ENCODE measurements at regions not wholly inside any gene's neighbourhood (a gene's known extent, or its start where the extent isn't known, plus 50 kb on each side); places are given as distances from the start of the nearest gene placed in this dataset.

DNA sequence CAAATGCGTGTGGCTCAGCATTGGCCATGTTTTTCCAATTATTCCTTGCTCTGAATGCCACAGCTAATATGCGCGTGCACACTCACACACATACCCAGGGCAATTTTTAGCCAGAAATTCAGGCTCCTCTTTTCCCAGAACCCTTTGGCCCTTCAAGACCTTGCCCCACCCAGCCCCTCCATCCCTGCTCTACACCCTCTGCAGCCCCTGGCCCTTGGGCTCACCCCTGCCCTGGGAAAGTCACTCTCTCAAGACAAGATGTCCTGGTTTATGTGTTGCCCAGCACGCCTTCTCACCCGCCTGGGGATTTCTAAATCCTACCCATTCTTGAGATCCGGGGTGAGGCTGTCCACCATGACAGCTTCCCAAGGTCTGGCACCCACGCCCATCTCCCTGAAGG, 319.7 kb downstream of the CYP26B1 start:
- no peak overlapping the region for H3K4me3 Mint-ChIP-seq
- H3K27ac Mint-ChIP-seq, result no peak overlapping the region
- peaks cover 11 to 40% of the 10 kb centered on the region in 2 donors for H3K27me3 Mint-ChIP-seq
- ATAC-seq (no peak), DNase-seq (ENCODE audit: low spot score) (no peak)
- no peaks in the 10 kb centered on the region for H3K9me3 Mint-ChIP-seq
- H3K4me1 Mint-ChIP-seq (ENCODE audit: low read depth in 2 of 2), result no peaks in the 10 kb centered on the region
- H3K36me3 Mint-ChIP-seq, result no peaks in the 10 kb centered on the region

DNA sequence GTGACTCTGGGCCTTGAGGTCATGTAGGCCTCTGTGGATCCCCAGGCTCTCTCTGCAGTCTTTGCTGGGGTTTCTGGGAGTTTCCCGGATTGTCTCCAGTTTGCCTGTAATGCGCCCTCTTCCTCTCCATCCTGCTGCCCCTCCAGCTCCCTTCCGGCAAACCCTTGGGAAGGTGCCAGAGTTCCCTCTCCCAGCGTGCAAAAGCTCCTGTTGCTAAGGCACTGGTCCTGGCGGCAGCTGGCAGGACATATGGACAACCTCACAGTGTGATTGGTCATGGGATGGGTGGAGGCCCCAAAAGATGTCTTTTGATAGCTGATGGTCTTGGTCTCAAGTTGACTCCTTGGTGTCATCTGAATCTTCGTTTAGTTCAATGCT, 320.1 kb downstream of the CYP26B1 start:
- Mint-ChIP-seq H3K27me3 (peaks cover 14 to 45% of the 10 kb centered on the region in 2 donors), H3K9me3 (no peaks in the 10 kb centered on the region), H3K27ac (no peak overlapping the region), H3K36me3 (no peaks in the 10 kb centered on the region), H3K4me1 (ENCODE audit: low read depth in 2 of 2) (no peaks in the 10 kb centered on the region), H3K4me3 (no peak overlapping the region)
- DNase-seq (ENCODE audit: low spot score), result no peak
- no peak for ATAC-seq

DNA sequence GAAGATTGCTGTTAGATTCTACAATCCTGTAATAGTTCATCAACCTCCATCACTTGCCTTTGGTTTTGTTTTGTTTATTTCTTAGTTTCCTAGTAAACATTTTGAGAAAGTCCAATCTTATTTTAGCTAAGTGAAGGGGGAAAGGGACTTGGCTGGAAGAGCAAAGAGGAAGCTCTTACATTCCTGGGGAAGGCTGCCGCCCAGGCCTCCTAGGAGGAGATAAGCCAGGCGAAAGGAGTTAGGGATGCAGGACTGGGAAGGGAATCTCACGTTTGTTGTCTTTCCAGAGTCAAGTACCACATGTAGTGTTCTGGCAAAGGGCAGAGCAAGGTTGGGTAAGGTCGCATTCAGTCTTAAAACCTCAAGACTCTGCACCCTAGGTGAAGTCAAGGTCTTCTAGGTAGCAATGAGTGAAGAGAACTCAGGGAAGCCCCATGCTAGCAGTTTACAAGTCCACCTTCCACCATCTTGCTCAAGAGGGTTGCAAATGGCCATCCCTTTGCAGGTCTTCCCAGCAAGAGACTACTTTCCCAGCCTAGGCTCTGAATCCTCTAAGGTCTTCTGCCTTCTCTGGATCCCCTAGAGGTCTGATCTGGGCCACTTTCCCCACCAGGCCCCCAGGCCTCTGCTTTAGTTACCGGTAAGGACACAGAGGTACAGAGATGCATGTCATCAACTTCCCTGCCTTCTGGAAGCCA, 320.7 kb downstream of the CYP26B1 start:
- ATAC-seq, result peak in 1 of 2 donors; percentile 21
- H3K27ac Mint-ChIP-seq, result no peak overlapping the region
- H3K4me3 Mint-ChIP-seq, result no peak overlapping the region
- H3K36me3 Mint-ChIP-seq, result no peaks in the 10 kb centered on the region
- H3K9me3 Mint-ChIP-seq, result no peaks in the 10 kb centered on the region
- DNase-seq (ENCODE audit: low spot score), result no peak
- no peaks in the 10 kb centered on the region for H3K4me1 Mint-ChIP-seq (ENCODE audit: low read depth in 2 of 2)
- H3K27me3 Mint-ChIP-seq, result peaks cover 14 to 49% of the 10 kb centered on the region in 2 donors

DNA sequence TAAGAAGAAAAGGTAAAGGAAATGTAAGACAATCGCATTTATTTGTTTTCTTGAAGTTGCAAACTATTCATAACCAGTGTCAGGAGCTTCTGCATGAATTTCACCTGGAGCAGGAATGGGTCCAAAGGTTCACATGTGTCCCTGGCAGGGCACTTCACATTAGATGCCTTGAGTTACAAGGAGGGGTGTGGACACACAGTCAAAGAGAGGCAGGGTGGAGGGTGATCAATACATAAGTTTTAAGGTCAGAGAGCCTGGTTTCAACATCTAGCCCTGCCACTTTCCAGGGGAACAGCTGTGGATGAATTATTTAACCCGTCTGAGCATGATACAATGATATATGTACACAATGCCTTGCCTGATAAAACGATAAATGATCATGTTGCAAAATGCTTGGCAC, 321.4 kb downstream of the CYP26B1 start:
- DNase-seq (ENCODE audit: low spot score) (no peak), ATAC-seq (no peak)
- H3K9me3 Mint-ChIP-seq, result no peaks in the 10 kb centered on the region
- no peak overlapping the region for H3K27ac Mint-ChIP-seq
- H3K36me3 Mint-ChIP-seq, result no peaks in the 10 kb centered on the region
- no peaks in the 10 kb centered on the region for H3K4me1 Mint-ChIP-seq (ENCODE audit: low read depth in 2 of 2)
- H3K27me3 Mint-ChIP-seq, result peaks cover 14 to 50% of the 10 kb centered on the region in 2 donors
- H3K4me3 Mint-ChIP-seq, result no peak overlapping the region

DNA sequence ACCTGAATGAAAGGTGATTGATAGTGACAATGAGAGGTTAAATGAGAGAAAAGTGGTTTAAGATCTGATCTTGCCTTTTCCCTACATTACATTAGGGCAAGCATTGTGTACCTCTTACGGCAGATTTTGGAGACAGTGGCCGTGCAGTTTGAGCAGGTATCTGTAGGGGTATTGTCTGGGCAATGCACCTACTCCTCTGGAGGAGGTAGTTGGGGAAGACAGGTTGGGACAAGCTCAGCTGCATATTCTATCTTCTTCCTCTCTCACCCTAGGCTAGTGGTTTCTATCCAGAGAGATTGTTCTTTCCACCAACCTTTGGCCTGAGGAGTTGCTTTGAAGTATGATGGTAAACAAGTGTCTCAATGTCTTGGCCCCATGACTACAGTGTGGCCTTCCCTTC, 323.2 kb downstream of the CYP26B1 start:
- Mint-ChIP-seq H3K9me3 (no peaks in the 10 kb centered on the region), H3K36me3 (no peaks in the 10 kb centered on the region), H3K4me3 (no peak overlapping the region), H3K27me3 (peaks cover 13 to 42% of the 10 kb centered on the region in 2 donors), H3K27ac (no peak overlapping the region), H3K4me1 (ENCODE audit: low read depth in 2 of 2) (no peaks in the 10 kb centered on the region)
- DNase-seq (ENCODE audit: low spot score), result no peak
- ATAC-seq, result no peak

DNA sequence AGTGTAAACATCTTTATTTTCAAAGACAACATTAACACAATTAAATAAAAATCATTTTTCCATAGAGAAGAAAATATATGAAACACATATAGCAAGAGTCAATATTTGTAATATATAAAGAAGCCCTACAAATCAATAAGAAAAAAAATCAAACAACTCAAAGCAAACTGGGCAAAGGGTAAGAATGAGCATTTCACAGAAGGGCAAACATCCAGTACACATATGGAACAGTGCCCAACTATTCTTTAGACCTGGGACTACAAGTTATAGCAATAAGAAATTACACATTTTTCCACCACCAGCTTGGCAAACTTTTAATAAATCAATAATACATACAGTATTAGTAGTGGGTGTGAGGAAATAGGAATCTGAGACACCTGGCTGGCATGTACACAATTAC, 324.1 kb downstream of the CYP26B1 start:
- H3K4me1 Mint-ChIP-seq (ENCODE audit: low read depth in 2 of 2), result no peaks in the 10 kb centered on the region
- H3K27ac Mint-ChIP-seq, result no peak overlapping the region
- no peak for DNase-seq (ENCODE audit: low spot score)
- H3K9me3 Mint-ChIP-seq, result no peaks in the 10 kb centered on the region
- H3K27me3 Mint-ChIP-seq, result peaks cover 13 to 36% of the 10 kb centered on the region in 2 donors
- no peak for ATAC-seq
- H3K4me3 Mint-ChIP-seq, result no peak overlapping the region
- no peaks in the 10 kb centered on the region for H3K36me3 Mint-ChIP-seq

DNA sequence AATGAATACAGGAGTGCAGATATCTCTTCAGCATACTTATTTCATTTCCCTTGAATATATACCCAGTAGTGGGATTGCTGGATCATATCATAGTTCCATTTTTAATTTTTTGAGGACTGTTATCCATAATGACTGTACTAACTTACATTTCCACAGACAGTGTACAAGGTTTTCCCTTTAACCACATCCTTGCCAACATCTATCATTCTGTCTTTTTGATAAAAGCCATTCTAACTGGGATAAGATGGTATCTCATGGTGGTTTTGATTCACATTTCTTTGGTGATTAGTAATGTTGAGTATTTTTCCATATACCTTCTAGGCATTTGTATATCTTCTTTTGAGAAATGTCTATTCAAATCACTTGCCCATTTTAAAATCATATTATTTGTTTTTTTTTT, 325.2 kb downstream of the CYP26B1 start:
- H3K27ac Mint-ChIP-seq, result no peak overlapping the region
- H3K4me3 Mint-ChIP-seq, result no peak overlapping the region
- no peak for ATAC-seq
- H3K36me3 Mint-ChIP-seq, result no peaks in the 10 kb centered on the region
- no peak for DNase-seq (ENCODE audit: low spot score)
- peaks cover 16 to 42% of the 10 kb centered on the region in 2 donors for H3K27me3 Mint-ChIP-seq
- no peaks in the 10 kb centered on the region for H3K9me3 Mint-ChIP-seq
- H3K4me1 Mint-ChIP-seq (ENCODE audit: low read depth in 2 of 2), result no peaks in the 10 kb centered on the region

DNA sequence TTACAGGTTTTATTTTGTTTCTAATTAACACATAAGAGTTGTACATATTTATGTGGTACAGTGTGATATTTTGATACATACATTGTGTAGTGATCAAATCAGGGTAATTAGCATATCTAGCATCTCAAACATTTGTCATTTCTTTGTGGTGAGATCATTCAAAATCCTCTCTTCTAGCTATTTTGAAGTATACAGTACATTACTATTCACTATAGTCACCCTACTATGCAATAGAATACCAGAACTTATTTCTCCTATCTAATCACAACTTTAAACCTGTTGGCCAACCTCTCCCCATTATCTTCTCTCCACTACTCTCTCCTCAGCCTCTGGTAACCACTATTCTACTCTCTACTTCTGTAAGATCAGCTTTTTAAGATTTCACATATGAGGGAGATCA, 325.8 kb downstream of the CYP26B1 start:
- Mint-ChIP-seq H3K36me3 (no peaks in the 10 kb centered on the region), H3K4me1 (ENCODE audit: low read depth in 2 of 2) (no peaks in the 10 kb centered on the region), H3K9me3 (no peaks in the 10 kb centered on the region), H3K4me3 (no peak overlapping the region), H3K27ac (no peak overlapping the region), H3K27me3 (peaks cover 16 to 43% of the 10 kb centered on the region in 2 donors)
- ATAC-seq, result no peak
- no peak for DNase-seq (ENCODE audit: low spot score)

DNA sequence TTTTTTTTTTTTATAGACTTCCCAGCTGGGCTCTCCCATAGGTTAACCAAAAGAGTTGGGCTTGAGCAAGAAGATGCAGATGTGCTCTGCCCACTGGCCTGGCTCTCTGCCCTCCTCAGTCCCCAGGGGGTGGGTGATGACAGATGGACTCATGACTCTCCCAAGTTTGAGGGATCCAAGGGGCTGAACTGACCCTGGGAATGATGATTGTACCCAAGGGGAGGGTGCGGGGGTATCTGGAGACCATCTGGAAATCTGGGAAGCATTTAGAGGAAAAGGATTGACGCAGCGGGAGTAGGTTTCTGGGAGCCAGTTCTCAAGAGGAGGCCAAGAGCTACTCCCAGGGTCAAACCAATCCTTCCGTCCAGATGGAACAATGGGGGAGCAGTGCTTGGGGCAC, 330.8 kb downstream of the CYP26B1 start:
- H3K27me3 Mint-ChIP-seq, result peaks cover 15 to 23% of the 10 kb centered on the region in 2 donors
- H3K27ac Mint-ChIP-seq, result no peak overlapping the region
- no peaks in the 10 kb centered on the region for H3K36me3 Mint-ChIP-seq

DNA sequence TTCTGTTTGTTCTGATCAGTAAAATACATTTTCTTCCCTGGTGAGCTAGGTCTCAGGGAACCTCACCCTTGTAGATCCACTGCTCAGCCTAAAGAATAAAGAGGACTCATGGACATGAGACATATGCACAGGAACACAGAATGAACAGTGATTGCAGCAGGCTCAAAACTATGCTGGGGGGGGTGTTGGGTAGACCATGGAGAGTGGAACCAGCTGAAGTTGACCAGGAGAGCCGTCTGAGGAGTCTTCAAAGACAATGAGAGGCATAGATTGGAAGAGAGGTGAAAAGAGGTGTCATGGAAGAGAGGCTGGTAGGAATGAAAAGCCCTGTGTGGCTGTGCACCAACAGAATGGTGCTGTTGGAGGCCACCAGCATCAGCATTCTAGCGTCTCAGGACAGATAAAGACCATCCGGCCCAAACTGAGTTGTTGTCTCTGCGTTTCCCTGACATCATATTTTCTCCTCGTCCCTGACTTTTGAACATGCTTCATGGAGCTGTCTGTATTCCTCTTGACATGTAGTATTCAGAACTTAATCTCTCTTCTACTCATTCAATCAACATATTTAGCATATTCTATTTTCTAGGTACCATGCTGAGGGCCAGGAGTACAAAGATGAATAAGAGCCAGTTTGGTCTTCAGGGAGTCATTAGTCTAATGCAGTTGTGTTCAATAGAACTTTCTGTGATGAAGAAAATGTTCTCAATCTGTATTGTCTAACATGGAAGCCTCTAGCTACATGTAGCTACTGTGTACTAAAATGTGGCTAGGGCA, 331.8 kb downstream of the CYP26B1 start:
- DNase-seq (ENCODE audit: low spot score) (no peak), ATAC-seq (no peak)
- Mint-ChIP-seq H3K4me1 (ENCODE audit: low read depth in 2 of 2) (no peaks in the 10 kb centered on the region), H3K9me3 (no peaks in the 10 kb centered on the region), H3K36me3 (no peaks in the 10 kb centered on the region), H3K27ac (no peak overlapping the region), H3K27me3 (peaks cover 12 to 23% of the 10 kb centered on the region in 2 donors), H3K4me3 (no peak overlapping the region)

More for the DNA sequence above, 330.8 kb downstream of the CYP26B1 start:
- no peak for ATAC-seq
- no peak overlapping the region for H3K4me3 Mint-ChIP-seq
- H3K4me1 Mint-ChIP-seq (ENCODE audit: low read depth in 2 of 2), result no peaks in the 10 kb centered on the region
- H3K9me3 Mint-ChIP-seq, result no peaks in the 10 kb centered on the region
- no peak for DNase-seq (ENCODE audit: low spot score)

DNA sequence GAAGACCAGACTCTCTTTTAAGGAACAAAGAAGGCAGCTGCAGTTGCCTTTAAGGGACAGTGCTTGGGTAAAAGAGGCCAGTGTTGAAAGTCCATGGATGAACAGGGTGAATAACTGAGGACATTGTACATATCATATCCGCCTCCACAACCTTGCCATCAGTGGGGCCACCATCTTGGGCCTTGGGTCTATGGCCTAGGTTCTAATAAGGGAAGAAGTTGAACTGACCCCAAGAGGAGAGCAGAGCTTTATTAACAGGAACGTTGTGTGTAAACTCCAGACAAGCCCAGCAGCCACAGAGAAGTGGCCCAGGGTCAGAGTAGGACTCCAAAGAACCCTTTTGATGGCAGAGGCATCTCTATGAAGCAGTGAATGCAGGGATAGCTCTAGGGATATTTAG, 332.8 kb downstream of the CYP26B1 start:
- Mint-ChIP-seq H3K4me1 (ENCODE audit: low read depth in 2 of 2) (no peaks in the 10 kb centered on the region), H3K27me3 (peaks cover 12 to 23% of the 10 kb centered on the region in 2 donors), H3K27ac (no peak overlapping the region), H3K4me3 (no peak overlapping the region), H3K36me3 (no peaks in the 10 kb centered on the region), H3K9me3 (no peaks in the 10 kb centered on the region)
- ATAC-seq, result no peak
- DNase-seq (ENCODE audit: low spot score), result no peak

DNA sequence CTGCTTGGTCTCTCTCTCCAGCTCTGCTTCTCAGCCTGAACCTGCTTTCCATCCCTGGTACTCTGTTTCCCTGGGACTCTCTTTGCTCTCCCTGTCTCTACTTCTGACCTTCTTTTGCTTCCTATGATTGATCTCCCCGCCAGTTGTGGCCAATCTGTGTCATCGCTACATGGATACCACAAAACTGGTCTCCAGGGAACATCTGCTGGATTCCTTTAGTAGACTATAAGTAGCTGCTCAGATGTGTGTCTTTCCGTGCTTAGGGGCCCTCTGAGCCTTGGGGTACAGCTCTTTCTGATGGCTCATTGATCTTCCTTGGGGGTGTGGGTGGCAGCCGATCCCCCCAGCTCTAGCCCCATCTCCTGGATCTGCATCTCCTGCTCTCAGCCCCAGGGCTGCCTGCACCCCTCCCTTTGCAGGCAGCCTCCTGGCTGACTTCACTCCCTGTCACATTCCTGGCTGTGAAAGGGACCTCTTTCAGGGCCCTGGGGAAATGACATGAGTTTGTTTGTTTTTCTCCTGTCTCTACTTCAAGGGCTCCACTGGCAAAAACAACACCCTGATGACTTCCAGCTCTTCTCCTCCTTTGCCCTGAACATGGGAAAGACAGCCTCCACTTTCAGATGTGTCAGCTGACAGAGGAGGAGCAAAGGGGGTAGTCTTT, 333.7 kb downstream of the CYP26B1 start:
- Mint-ChIP-seq H3K36me3 (no peaks in the 10 kb centered on the region), H3K27ac (no peak overlapping the region), H3K9me3 (no peaks in the 10 kb centered on the region), H3K4me1 (ENCODE audit: low read depth in 2 of 2) (no peaks in the 10 kb centered on the region), H3K4me3 (no peak overlapping the region), H3K27me3 (peaks cover 12 to 23% of the 10 kb centered on the region in 2 donors)
- no peak for ATAC-seq
- DNase-seq (ENCODE audit: low spot score), result no peak

DNA sequence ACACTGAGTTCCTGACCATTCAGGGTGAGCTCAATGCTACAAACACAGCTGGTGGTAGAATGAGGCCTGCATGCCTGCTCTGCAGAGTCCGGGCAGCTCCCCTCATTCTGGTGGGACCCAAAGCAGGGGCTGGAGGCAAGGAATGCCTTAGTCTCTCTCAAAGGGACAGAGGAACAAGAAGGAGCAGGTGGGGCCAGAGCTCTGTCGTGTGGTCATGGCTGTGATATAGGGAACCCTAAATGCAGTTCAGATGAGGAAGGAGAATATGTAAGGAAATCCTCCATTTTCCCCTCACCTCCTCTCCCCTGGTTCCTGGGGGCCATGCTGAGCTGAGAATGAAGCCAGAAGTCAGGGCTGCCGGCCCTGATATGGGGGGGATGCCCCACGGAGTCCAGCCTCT, 334.3 kb downstream of the CYP26B1 start:
- Mint-ChIP-seq H3K9me3 (no peaks in the 10 kb centered on the region), H3K27ac (no peak overlapping the region), H3K4me1 (ENCODE audit: low read depth in 2 of 2) (no peaks in the 10 kb centered on the region), H3K36me3 (no peaks in the 10 kb centered on the region), H3K4me3 (no peak overlapping the region), H3K27me3 (peaks cover 12 to 23% of the 10 kb centered on the region in 2 donors)
- DNase-seq (ENCODE audit: low spot score) (no peak), ATAC-seq (no peak)

DNA sequence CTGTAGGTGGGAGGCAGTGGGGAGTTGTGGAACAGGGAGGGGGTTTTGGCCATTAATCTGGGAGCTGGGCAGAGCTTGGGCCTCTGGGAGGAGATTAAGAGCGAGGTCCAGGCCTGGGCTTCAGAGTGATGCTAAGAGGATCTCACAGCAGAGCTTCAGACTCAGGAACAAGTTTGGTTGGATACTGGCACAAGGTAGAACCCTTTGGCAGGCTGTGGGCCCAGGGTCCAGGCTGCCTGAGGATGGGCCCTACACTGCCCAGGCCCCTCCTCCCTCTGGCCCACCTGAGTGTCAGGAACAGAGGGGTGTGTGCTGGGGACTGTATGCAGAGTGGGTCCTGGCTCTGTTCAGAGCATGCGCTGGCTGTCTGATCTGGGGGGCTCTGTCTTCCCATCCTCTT, 334.9 kb downstream of the CYP26B1 start:
- Mint-ChIP-seq H3K9me3 (no peaks in the 10 kb centered on the region), H3K27me3 (peaks cover 9 to 18% of the 10 kb centered on the region in 2 donors), H3K4me3 (no peak overlapping the region), H3K36me3 (no peaks in the 10 kb centered on the region), H3K4me1 (ENCODE audit: low read depth in 2 of 2) (no peaks in the 10 kb centered on the region), H3K27ac (no peak overlapping the region)
- ATAC-seq (peak in 1 of 2 donors; percentile 36), DNase-seq (ENCODE audit: low spot score) (no peak)

All from natural killer cell treated with Interleukin-12 subunit alpha and Interleukin-12 subunit beta and Interleukin-15 and Interleukin-18, amount 100 ng/mL, for 72 hours (primary cell).